HG03064 (cell line): ENCODE measurements at regions not wholly inside any gene's neighbourhood (a gene's known extent, or its start where the extent isn't known, plus 50 kb on each side); places are given as distances from the start of the nearest gene placed in this dataset.
"Not testable (repeated sequence)": the region's sequence is repeated elsewhere in the genome, so short reads cannot be mapped to it uniquely, and the experiment has no call there.

Experiments
- ATAC-seq: cut with Tn5 transposase; IDR thresholded peaks from one replicate; pipeline ENCODE4 v1.9.1; 2021; ENCODE audit warnings: low read depth; ENCODE audit not compliant: unreplicated experiment

- no peak for ATAC-seq
These were observed 1092.8 kb upstream of the POT1 start for GRCh38 chr7:126022452-126022851.

- ATAC-seq: no peak
These were observed 1087.1 kb upstream of the POT1 start for GRCh38 chr7:126016722-126017121.

- no peak for ATAC-seq
These were observed 1075.4 kb upstream of the POT1 start for GRCh38 chr7:126005064-126005463.

GRCh38 chr7:126001349-126001748 is 1071.7 kb upstream of the POT1 start:
- no peak for ATAC-seq

- ATAC-seq: no peak
These were observed 1055.2 kb upstream of the POT1 start for GRCh38 chr7:125984795-125985194.

GRCh38 chr7:125971656-125972055 is 1042.0 kb upstream of the POT1 start:
- ATAC-seq: no peak

GRCh38 chr7:125966278-125967048 is 1036.8 kb upstream of the POT1 start:
- no peak for ATAC-seq

- ATAC-seq: no peak
These were observed 1005.3 kb upstream of the POT1 start for GRCh38 chr7:125934955-125935354.

GRCh38 chr7:125934539-125934938 is 1004.9 kb upstream of the POT1 start:
- no peak for ATAC-seq

GRCh38 chr7:125930848-125931247 is 1001.2 kb upstream of the POT1 start:
- ATAC-seq: no peak

GRCh38 chr7:125927556-125927955 is 997.9 kb upstream of the POT1 start:
- no peak for ATAC-seq

- ATAC-seq: no peak
These were observed 997.0 kb upstream of the POT1 start for GRCh38 chr7:125926621-125927020.

- no peak for ATAC-seq
These were observed 994.4 kb upstream of the POT1 start for GRCh38 chr7:125924037-125924436.

GRCh38 chr7:125915381-125915948 is 985.8 kb upstream of the POT1 start:
- ATAC-seq: not testable (repeated sequence)

- no peak for ATAC-seq
These were observed 979.1 kb upstream of the POT1 start for GRCh38 chr7:125908711-125909110.

- no peak for ATAC-seq
These were observed 970.0 kb upstream of the POT1 start for GRCh38 chr7:125899577-125899976.

- no peak for ATAC-seq
These were observed 962.8 kb upstream of the POT1 start for GRCh38 chr7:125892434-125892833.

GRCh38 chr7:125878988-125879387 is 949.4 kb upstream of the POT1 start:
- ATAC-seq: no peak

GRCh38 chr7:125878235-125878956 is 948.8 kb upstream of the POT1 start:
- no peak for ATAC-seq

- ATAC-seq: no peak
These were observed 947.6 kb upstream of the POT1 start for GRCh38 chr7:125877246-125877645.

GRCh38 chr7:125876431-125876830 is 946.8 kb upstream of the POT1 start:
- ATAC-seq: no peak

- no peak for ATAC-seq
These were observed 941.8 kb upstream of the POT1 start for GRCh38 chr7:125871431-125871830.
